Tibial nerve (tissue), 4 donors: ENCODE measurements at regions not wholly inside any gene's neighbourhood (a gene's known extent, or its start where the extent isn't known, plus 50 kb on each side); places are given as distances from the start of the nearest gene placed in this dataset.

Experiments
- DNase-seq, 2 donors: peaks; one replicate each; pipeline ENCODE4 v3.0.0-alpha.2; 2019; ENCODE audit warnings: low spot score in 2 of 2
- H3K27ac ChIP-seq, 4 donors: fragments of 200-600 bp; sonication (generic) in 3 of 4; one replicate each; pipeline ENCODE4 v1.5.1; 2017 to 2019; ENCODE audit warnings: mild to moderate bottlenecking in 1 of 4
- H3K27me3 ChIP-seq, 2 donors: fragments of 200-600 bp; sonication (generic) in 1 of 2; one replicate each; pipeline versions ENCODE4 v1.5.1 to v1.6.0; 2017 to 2019
- H3K36me3 ChIP-seq, 3 donors: fragments of 200-600 bp; sonication (generic); one replicate each; pipeline ENCODE4 v1.5.1; 2018 to 2019
- H3K4me1 ChIP-seq, 4 donors: fragments of 200-600 bp; sonication (generic) in 3 of 4; one replicate each; pipeline ENCODE4 v1.5.1; 2017 to 2019
- H3K4me3 ChIP-seq, 4 donors: fragments of 200-600 bp; sonication (generic) in 3 of 4; one replicate each; pipeline ENCODE4 v1.5.1; 2017 to 2019; ENCODE audit warnings: mild to moderate bottlenecking in 1 of 4, moderate library complexity in 1 of 4
- H3K9me3 ChIP-seq, 4 donors: fragments of 200-600 bp; sonication (generic) in 3 of 4; one replicate each; pipeline ENCODE4 v1.5.1; 2017 to 2019
- CTCF ChIP-seq, 5 experiments: fragments of 200-600 bp in 3 of 5; fragments of 450-650 bp in 2 of 5; sonication (generic) in 3 of 5; IDR thresholded peaks; one replicate each; pipeline ENCODE4 v1.5.1; 2016 to 2019; ENCODE audit warnings: antibody characterized with exemption in 5 of 5, mild to moderate bottlenecking in 3 of 5, moderate library complexity in 2 of 5
- EP300 ChIP-seq, 2 donors: sonication (generic); formaldehyde crosslinking; IDR thresholded peaks; one replicate each; pipeline ENCODE4 v1.6.1; 2017; ENCODE audit warnings: antibody characterized with exemption in 2 of 2, mild to moderate bottlenecking in 1 of 2
- POLR2A ChIP-seq, 2 donors: fragments of 450-650 bp; IDR thresholded peaks; one replicate each; pipeline ENCODE4 v1.6.1; 2017; ENCODE audit warnings: antibody characterized with exemption in 2 of 2, mild to moderate bottlenecking in 2 of 2, moderate library complexity in 2 of 2
- WGBS, 2 donors: methylation state at CpG; one replicate each; pipeline ENCODE4 v1.1.5; 2018; 5-methylcytosine and 5-hydroxymethylcytosine counted together

DNA sequence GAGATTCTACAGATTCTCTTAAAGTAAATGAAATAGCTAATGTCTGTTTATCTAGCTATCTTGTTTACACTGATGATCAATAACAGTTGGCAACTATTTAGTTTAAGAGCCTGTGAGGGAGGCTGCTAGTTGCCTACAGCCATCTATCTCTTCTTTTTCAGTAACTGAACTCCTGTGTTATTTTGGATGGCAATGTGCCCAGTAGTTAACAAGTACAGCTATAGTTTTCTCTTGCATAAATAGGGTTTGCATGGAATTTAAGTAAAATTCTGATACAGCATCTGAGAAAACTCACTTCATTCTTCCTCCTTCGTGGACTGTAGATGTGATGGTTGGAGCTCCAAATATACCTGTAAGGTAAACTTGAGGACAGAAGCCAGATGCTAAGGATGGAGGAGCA, 219.5 kb upstream of the POT1 start:
- Histone ChIP-seq H3K4me3 (no peak overlapping the region), H3K4me1 (no peaks in the 10 kb centered on the region), H3K27me3 (no peaks in the 10 kb centered on the region), H3K36me3 (no peaks in the 10 kb centered on the region), H3K9me3 (no peaks in the 10 kb centered on the region), H3K27ac (no peak overlapping the region)
- no peak for DNase-seq
- TF ChIP-seq CTCF (IDR thresholded peaks at IDR 0.05) (no peak), EP300 (IDR thresholded peaks at IDR 0.05) (no peak), POLR2A (IDR thresholded peaks at IDR 0.05) (no peak)
- 41 to 65% methylated on average over 1 of the region's 1 CpG for WGBS, 2 donors

- no peak for TF ChIP-seq POLR2A (IDR thresholded peaks at IDR 0.05)
- no peak for TF ChIP-seq CTCF (IDR thresholded peaks at IDR 0.05)
- TF ChIP-seq EP300 (IDR thresholded peaks at IDR 0.05): no peak
- H3K27me3 ChIP-seq: no peaks in the 10 kb centered on the region
- no peak overlapping the region for H3K27ac ChIP-seq
- DNase-seq: no peak
- no peaks in the 10 kb centered on the region for H3K9me3 ChIP-seq
- H3K4me3 ChIP-seq: no peak overlapping the region
- H3K36me3 ChIP-seq: no peaks in the 10 kb centered on the region
- H3K4me1 ChIP-seq: no peaks in the 10 kb centered on the region
- 56 to 58% methylated on average over 2 of the region's 2 CpGs for WGBS, 2 donors
Measured at GRCh38 chr7:125147047-125147446, 217.4 kb upstream of the POT1 start.

- TF ChIP-seq POLR2A (IDR thresholded peaks at IDR 0.05) (no peak), CTCF (IDR thresholded peaks at IDR 0.05) (no peak), EP300 (IDR thresholded peaks at IDR 0.05) (no peak)
- DNase-seq: no peak
- WGBS, 2 donors: 29 to 43% methylated on average over 2 of the region's 2 CpGs
- no peaks in the 10 kb centered on the region for H3K36me3 ChIP-seq
- no peak overlapping the region for H3K27ac ChIP-seq
- H3K9me3 ChIP-seq: no peaks in the 10 kb centered on the region
- no peak overlapping the region for H3K4me3 ChIP-seq
- no peaks in the 10 kb centered on the region for H3K4me1 ChIP-seq
- H3K27me3 ChIP-seq: no peaks in the 10 kb centered on the region
Measured at GRCh38 chr7:125136755-125137532, 207.3 kb upstream of the POT1 start.

- no peak for DNase-seq
- Histone ChIP-seq H3K9me3 (no peaks in the 10 kb centered on the region), H3K36me3 (no peaks in the 10 kb centered on the region), H3K27me3 (no peaks in the 10 kb centered on the region), H3K4me1 (no peaks in the 10 kb centered on the region), H3K4me3 (no peak overlapping the region), H3K27ac (no peak overlapping the region)
- no peak for TF ChIP-seq EP300 (IDR thresholded peaks at IDR 0.05)
- TF ChIP-seq CTCF (IDR thresholded peaks at IDR 0.05): no peak
- TF ChIP-seq POLR2A (IDR thresholded peaks at IDR 0.05): no peak
- WGBS, 2 donors: 27 to 62% methylated on average over 1 of the region's 1 CpG
Measured at GRCh38 chr7:125136341-125136740, 206.7 kb upstream of the POT1 start.

- H3K4me3 ChIP-seq: no peak overlapping the region
- TF ChIP-seq EP300 (IDR thresholded peaks at IDR 0.05): no peak
- TF ChIP-seq POLR2A (IDR thresholded peaks at IDR 0.05): no peak
- TF ChIP-seq CTCF (IDR thresholded peaks at IDR 0.05): no peak
- H3K27ac ChIP-seq: no peak overlapping the region
- WGBS, 2 donors: 69 to 73% methylated on average over 1 of the region's 1 CpG
- no peaks in the 10 kb centered on the region for H3K36me3 ChIP-seq
- no peaks in the 10 kb centered on the region for H3K9me3 ChIP-seq
- no peaks in the 10 kb centered on the region for H3K27me3 ChIP-seq
- no peaks in the 10 kb centered on the region for H3K4me1 ChIP-seq
- DNase-seq: no peak
Measured at GRCh38 chr7:125130173-125130572, 200.5 kb upstream of the POT1 start.
